ENCODE measurements at regions not wholly inside any gene's neighbourhood (a gene's known extent, or its start where the extent isn't known, plus 50 kb on each side); places are given as distances from the start of the nearest gene placed in this dataset.

DNA sequence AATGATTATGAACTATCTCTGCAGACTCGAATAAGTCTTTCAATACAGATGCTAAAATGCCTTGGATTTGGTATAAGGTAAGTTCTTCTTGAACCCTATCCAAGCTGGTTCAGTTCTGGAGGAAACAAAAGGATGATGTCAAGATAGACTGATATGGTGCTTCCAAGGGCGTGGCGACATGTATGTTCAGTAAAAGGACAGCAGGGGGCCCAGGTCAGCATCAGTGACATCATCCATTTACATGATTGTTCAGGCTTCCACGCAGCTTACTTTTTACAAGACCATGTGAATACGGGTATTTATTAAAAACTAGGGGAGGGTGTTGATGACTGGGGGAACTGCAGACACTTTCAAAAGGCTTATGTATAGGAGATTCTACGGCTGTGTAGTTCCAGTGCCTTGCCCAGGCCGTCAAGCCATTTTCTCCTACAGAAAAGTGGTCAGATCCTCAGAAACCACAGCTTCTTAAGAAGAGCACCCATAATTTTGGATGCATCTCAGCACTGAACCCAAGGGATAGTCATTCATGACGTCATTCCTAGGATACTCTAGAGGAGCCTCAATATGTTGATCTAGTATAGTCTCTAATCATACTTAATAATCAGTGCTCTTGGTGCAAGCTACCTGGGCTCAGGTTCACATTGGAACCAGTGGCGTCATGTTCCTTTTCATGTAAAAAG is 527.7 kb downstream of the FUT8 start:
- TF ChIP-seq, protein P1, sequence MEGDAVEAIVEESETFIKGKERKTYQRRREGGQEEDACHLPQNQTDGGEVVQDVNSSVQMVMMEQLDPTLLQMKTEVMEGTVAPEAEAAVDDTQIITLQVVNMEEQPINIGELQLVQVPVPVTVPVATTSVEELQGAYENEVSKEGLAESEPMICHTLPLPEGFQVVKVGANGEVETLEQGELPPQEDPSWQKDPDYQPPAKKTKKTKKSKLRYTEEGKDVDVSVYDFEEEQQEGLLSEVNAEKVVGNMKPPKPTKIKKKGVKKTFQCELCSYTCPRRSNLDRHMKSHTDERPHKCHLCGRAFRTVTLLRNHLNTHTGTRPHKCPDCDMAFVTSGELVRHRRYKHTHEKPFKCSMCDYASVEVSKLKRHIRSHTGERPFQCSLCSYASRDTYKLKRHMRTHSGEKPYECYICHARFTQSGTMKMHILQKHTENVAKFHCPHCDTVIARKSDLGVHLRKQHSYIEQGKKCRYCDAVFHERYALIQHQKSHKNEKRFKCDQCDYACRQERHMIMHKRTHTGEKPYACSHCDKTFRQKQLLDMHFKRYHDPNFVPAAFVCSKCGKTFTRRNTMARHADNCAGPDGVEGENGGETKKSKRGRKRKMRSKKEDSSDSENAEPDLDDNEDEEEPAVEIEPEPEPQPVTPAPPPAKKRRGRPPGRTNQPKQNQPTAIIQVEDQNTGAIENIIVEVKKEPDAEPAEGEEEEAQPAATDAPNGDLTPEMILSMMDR (IDR thresholded peaks at IDR 0.05): no peak
- TF ChIP-seq POLR2A (IDR thresholded peaks at IDR 0.05): no peak
